Gastroesophageal sphincter (tissue), 4 donors: ENCODE measurements at regions not wholly inside any gene's neighbourhood (a gene's known extent, or its start where the extent isn't known, plus 50 kb on each side); places are given as distances from the start of the nearest gene placed in this dataset.
A peak's percentile ranks its signal among the peaks of the same experiment; 100 is the strongest.

Experiments used
- ATAC-seq: fragments of 150-250 bp; one replicate; pipeline ENCODE4 v1.9.1; 2016; ENCODE audit warnings: mild to moderate bottlenecking, moderate library complexity
- H3K27ac ChIP-seq, 4 donors: fragments of 200-600 bp; sonication (generic) in 3 of 4; 1 replicate in 3 of 4; 2 replicates in 1 of 4; pipeline ENCODE4 v1.5.1; 2016 to 2019
- H3K27me3 ChIP-seq: fragments of 200-600 bp; sonication (generic); one replicate; pipeline ENCODE4 v1.5.1; 2019
- H3K36me3 ChIP-seq, 2 donors: fragments of 200-600 bp; sonication (generic); one replicate each; pipeline ENCODE4 v1.5.1; 2019; ENCODE audit warnings: control low read depth in 1 of 2
- H3K4me1 ChIP-seq, 3 donors: fragments of 200-600 bp; sonication (generic); 1 replicate in 2 of 3; 2 replicates in 1 of 3; pipeline ENCODE4 v1.5.1; 2016 to 2019; ENCODE audit warnings: control low read depth in 2 of 3
- H3K4me3 ChIP-seq, 2 donors: fragments of 200-600 bp; sonication (generic); one replicate each; pipeline ENCODE4 v1.5.1; 2019; ENCODE audit warnings: mild to moderate bottlenecking in 1 of 2, moderate library complexity in 1 of 2
- H3K9me3 ChIP-seq, 3 donors: fragments of 200-600 bp; sonication (generic); one replicate each; pipeline ENCODE4 v1.5.1; 2017 to 2019; ENCODE audit warnings: control low read depth in 2 of 3
- CTCF ChIP-seq, 4 experiments: fragments of 200-600 bp in 2 of 4; fragments of 450-650 bp in 2 of 4; sonication (generic) in 1 of 4; IDR thresholded peaks; one replicate each; pipeline ENCODE4 v1.5.1; 2017 to 2019; ENCODE audit warnings: antibody characterized with exemption in 4 of 4, mild to moderate bottlenecking in 2 of 4, moderate library complexity in 2 of 4
- EP300 ChIP-seq: sonication (generic); formaldehyde crosslinking; IDR thresholded peaks from one replicate; pipeline ENCODE4 v1.6.1; 2017; ENCODE audit warnings: antibody characterized with exemption, mild to moderate bottlenecking
- POLR2A ChIP-seq, 2 donors: fragments of 450-650 bp; IDR thresholded peaks; one replicate each; pipeline ENCODE4 v1.6.1; 2017; ENCODE audit warnings: antibody characterized with exemption in 2 of 2, mild to moderate bottlenecking in 2 of 2, moderate library complexity in 1 of 2
- POLR2AphosphoS5 ChIP-seq: sonication (generic); formaldehyde crosslinking; IDR thresholded peaks from one replicate; pipeline ENCODE4 v1.6.1; 2017; ENCODE audit warnings: antibody characterized with exemption
- WGBS, 2 donors: methylation state at CpG; one replicate each; pipeline ENCODE4 v1.1.5; 2018; ENCODE audit warnings: low coverage in 1 of 2; 5-methylcytosine and 5-hydroxymethylcytosine counted together

- no peak for ATAC-seq
- WGBS, 2 donors, result 61 to 83% methylated on average over 3 of the region's 3 CpGs
- H3K9me3 ChIP-seq, result no peaks in the 10 kb centered on the region
Measured at GRCh38 chr3:30221619-30222018, 384.8 kb upstream of the TGFBR2 start.

GRCh38 chr3:30222441-30222840, 384.0 kb upstream of the TGFBR2 start:
- Histone ChIP-seq H3K4me3 (no peak overlapping the region), H3K27ac (no peak overlapping the region), H3K27me3 (no peaks in the 10 kb centered on the region), H3K4me1 (peaks cover 0 to 9% (median 1%) of the 10 kb centered on the region in 3 donors), H3K9me3 (no peaks in the 10 kb centered on the region), H3K36me3 (no peaks in the 10 kb centered on the region)
- ATAC-seq, result no peak
- no peak for TF ChIP-seq POLR2AphosphoS5
- TF ChIP-seq POLR2A (IDR thresholded peaks at IDR 0.05), result no peak
- TF ChIP-seq EP300, result no peak
- no peak for TF ChIP-seq CTCF (IDR thresholded peaks at IDR 0.05)
- 56 to 60% methylated on average over 2 of the region's 2 CpGs for WGBS, 2 donors

More at GRCh38 chr3:30221619-30222018, 384.8 kb upstream of the TGFBR2 start:
- Histone ChIP-seq H3K36me3 (no peaks in the 10 kb centered on the region), H3K4me1 (peaks cover 0 to under 1% (median 0%) of the 10 kb centered on the region in 3 donors), H3K27ac (no peak overlapping the region), H3K4me3 (no peak overlapping the region), H3K27me3 (no peaks in the 10 kb centered on the region)
- TF ChIP-seq CTCF (IDR thresholded peaks at IDR 0.05) (no peak), POLR2AphosphoS5 (no peak), POLR2A (IDR thresholded peaks at IDR 0.05) (no peak)

GRCh38 chr3:30225021-30225420, 381.4 kb upstream of the TGFBR2 start:
- Histone ChIP-seq H3K9me3 (no peaks in the 10 kb centered on the region), H3K27ac (no peak overlapping the region), H3K36me3 (no peaks in the 10 kb centered on the region), H3K4me1 (peaks cover 0 to 17% (median 9%) of the 10 kb centered on the region in 3 donors), H3K27me3 (no peaks in the 10 kb centered on the region), H3K4me3 (no peak overlapping the region)
- no peak for TF ChIP-seq POLR2A (IDR thresholded peaks at IDR 0.05)
- WGBS, 2 donors, result 86 to 91% methylated on average over 2 of the region's 2 CpGs
- ATAC-seq, result no peak

- TF ChIP-seq POLR2A (IDR thresholded peaks at IDR 0.05), result no peak
- Histone ChIP-seq H3K27me3 (no peaks in the 10 kb centered on the region), H3K9me3 (no peaks in the 10 kb centered on the region), H3K4me1 (peaks cover 0 to 17% (median 9%) of the 10 kb centered on the region in 3 donors), H3K36me3 (no peaks in the 10 kb centered on the region), H3K27ac (no peak overlapping the region), H3K4me3 (no peak overlapping the region)
- WGBS, 2 donors, result 84 to 91% methylated on average over 6 of the region's 7 CpGs
- no peak for ATAC-seq
Measured at GRCh38 chr3:30226601-30227151, 379.7 kb upstream of the TGFBR2 start.

GRCh38 chr3:30227571-30228301, 378.7 kb upstream of the TGFBR2 start:
- no peak for TF ChIP-seq CTCF (IDR thresholded peaks at IDR 0.05)
- Histone ChIP-seq H3K36me3 (no peaks in the 10 kb centered on the region), H3K4me3 (no peak overlapping the region), H3K4me1 (peaks cover 0 to 17% (median 9%) of the 10 kb centered on the region in 3 donors), H3K27ac (peak overlapping the region in 2 of 4 donors; percentile 33 to 40), H3K27me3 (no peaks in the 10 kb centered on the region), H3K9me3 (no peaks in the 10 kb centered on the region)
- 38 to 53% methylated on average over 2 of the region's 2 CpGs for WGBS, 2 donors
- ATAC-seq, result peak; percentile 60

- no peak for TF ChIP-seq POLR2A (IDR thresholded peaks at IDR 0.05)
- TF ChIP-seq EP300, result no peak
- no peak for TF ChIP-seq POLR2AphosphoS5
- no peak for TF ChIP-seq CTCF (IDR thresholded peaks at IDR 0.05)
- H3K4me3 ChIP-seq, result no peak overlapping the region
- WGBS, 2 donors, result 100% methylated on average over 1 to 2 of the region's 2 CpGs
- H3K36me3 ChIP-seq, result no peaks in the 10 kb centered on the region
- H3K27ac ChIP-seq, result peak overlapping the region in 2 of 4 donors; percentile 33 to 40
- no peaks in the 10 kb centered on the region for H3K27me3 ChIP-seq
- ATAC-seq, result no peak
- no peaks in the 10 kb centered on the region for H3K9me3 ChIP-seq
- H3K4me1 ChIP-seq, result peaks cover 0 to 17% (median 9%) of the 10 kb centered on the region in 3 donors
Measured at GRCh38 chr3:30228302-30228631, 378.1 kb upstream of the TGFBR2 start.
